MM.1S (cell line): ENCODE measurements at regions not wholly inside any gene's neighbourhood (a gene's known extent, or its start where the extent isn't known, plus 50 kb on each side); places are given as distances from the start of the nearest gene placed in this dataset.

ENCODE experiments used
- DNase-seq: peaks from one replicate; pipeline ENCODE4 v3.0.0-alpha.2; 2015
- H2AFZ ChIP-seq: fragments of 300-600 bp; sonication (generic); 2 replicates; pipeline ENCODE4 v1.6.0; 2016; ENCODE audit warnings: antibody characterized with exemption, low read length
- H3F3A ChIP-seq: fragments of 300-600 bp; sonication (generic); 2 replicates; pipeline ENCODE4 v1.6.1; 2016; ENCODE audit warnings: mild to moderate bottlenecking, antibody characterized with exemption, low read length, moderate library complexity, mixed read lengths; ENCODE audit not compliant: insufficient read depth
- H3K27ac ChIP-seq: fragments of 300-600 bp; sonication (generic); 2 replicates; pipeline ENCODE4 v1.5.1; 2016; ENCODE audit warnings: mild to moderate bottlenecking, low read length
- H3K27me3 ChIP-seq: fragments of 300-600 bp; sonication (generic); replicated peaks from 2 replicates; pipeline ENCODE4 v1.6.0; 2016; ENCODE audit warnings: low read length; ENCODE audit not compliant: insufficient read depth
- H3K36me3 ChIP-seq: fragments of 300-600 bp; sonication (generic); replicated peaks from 2 replicates; pipeline ENCODE4 v1.6.1; 2016; ENCODE audit warnings: mild to moderate bottlenecking, low read length, mixed read lengths; ENCODE audit not compliant: insufficient read depth
- H3K4me1 ChIP-seq: fragments of 300-600 bp; sonication (generic); 2 replicates; pipeline ENCODE4 v1.6.1; 2016; ENCODE audit warnings: low read length, mixed read lengths
- H3K4me2 ChIP-seq: fragments of 300-600 bp; sonication (generic); 2 replicates; pipeline ENCODE4 v1.6.0; 2016; ENCODE audit warnings: low read depth, low read length
- H3K4me3 ChIP-seq: fragments of 300-600 bp; sonication (generic); 2 replicates; pipeline ENCODE4 v1.5.1; 2016; ENCODE audit warnings: low read length, mixed read lengths
- H3K79me2 ChIP-seq: fragments of 300-600 bp; sonication (generic); 2 replicates; pipeline ENCODE4 v1.6.1; 2016; ENCODE audit warnings: mixed run types, low read length, mixed read lengths
- H3K9ac ChIP-seq: fragments of 300-600 bp; sonication (generic); 2 replicates; pipeline ENCODE4 v1.6.1; 2016; ENCODE audit warnings: low read length, mixed read lengths
- H3K9me2 ChIP-seq: fragments of 300-600 bp; sonication (generic); replicated peaks from 2 replicates; pipeline ENCODE4 v1.6.1; 2016; ENCODE audit warnings: mild to moderate bottlenecking, low read length, mixed read lengths; ENCODE audit not compliant: insufficient read depth
- H3K9me3 ChIP-seq: fragments of 300-600 bp; sonication (generic); replicated peaks from 2 replicates; pipeline ENCODE4 v1.6.1; 2016; ENCODE audit warnings: mild to moderate bottlenecking, low read length, mixed read lengths; ENCODE audit not compliant: insufficient read depth
- H4K20me1 ChIP-seq: fragments of 300-600 bp; sonication (generic); 2 replicates; pipeline ENCODE4 v1.6.1; 2016; ENCODE audit warnings: mild to moderate bottlenecking, low read length, moderate library complexity, mixed read lengths; ENCODE audit not compliant: insufficient read depth
- EZH2 ChIP-seq: fragments of 300-600 bp; sonication (generic); optimal IDR thresholded peaks from 2 replicates; pipeline ENCODE3; 2017; ENCODE audit warnings: low read depth, mild to moderate bottlenecking, antibody characterized with exemption, low read length, mixed read lengths
- EZH2phosphoT487 ChIP-seq: fragments of 300-600 bp; sonication (generic); IDR thresholded peaks from 2 replicates; pipeline ENCODE4 v1.6.1; 2018; ENCODE audit warnings: antibody characterized with exemption, low read length
- TF ChIP-seq, protein P1 (sequence below): fragments of 300-600 bp; sonication (generic); IDR thresholded peaks from 2 replicates; pipeline ENCODE4 v1.5.1; 2016; ENCODE audit warnings: antibody characterized with exemption, low read length, mixed read lengths

DNA sequence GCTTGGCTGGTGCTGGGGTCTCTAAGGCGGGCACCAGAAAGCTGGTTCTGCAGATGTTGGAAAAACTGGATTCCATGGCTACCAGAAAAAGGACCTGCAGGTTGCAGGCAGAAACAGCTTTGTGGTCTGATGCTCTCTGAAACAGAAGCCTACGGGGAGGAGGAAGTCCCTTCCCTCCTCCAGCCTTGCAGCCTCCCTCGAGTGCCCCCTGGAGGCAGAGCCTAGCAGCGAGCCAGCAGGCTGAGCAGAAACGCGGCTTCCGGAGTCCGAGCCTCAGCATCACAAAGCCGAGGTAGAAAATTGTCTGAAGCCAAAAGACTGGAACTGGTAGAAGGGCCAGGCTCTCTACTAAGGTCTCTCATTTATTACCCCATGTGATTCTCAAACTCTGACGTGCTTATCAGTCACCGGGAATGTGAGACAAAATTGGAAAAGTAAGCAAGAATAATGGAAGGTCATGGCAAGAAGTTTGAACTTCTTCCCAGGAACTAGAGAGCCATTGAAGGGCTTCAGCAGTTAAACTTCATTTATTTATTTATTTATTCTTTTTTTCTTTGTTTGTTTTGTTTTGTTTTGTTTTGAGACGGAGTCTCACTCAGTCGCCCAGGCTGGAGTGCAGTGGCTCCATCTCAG is 82.2 kb upstream of the CPSF6 start:
- Histone ChIP-seq H4K20me1 (no peaks in the 10 kb centered on the region), H3F3A (no peaks in the 10 kb centered on the region), H3K27ac (no peak overlapping the region; the same call in 1 of the 2 replicates), H3K4me3 (no peak overlapping the region; the same call in 1 of the 2 replicates), H3K9me2 (no peaks in the 10 kb centered on the region), H3K4me2 (peak overlapping the region; percentile 46; the same call in 1 of the 2 replicates), H3K4me1 (peaks cover 18% of the 10 kb centered on the region), H3K9ac (no peak overlapping the region), H3K27me3 (no peaks in the 10 kb centered on the region), H3K9me3 (no peaks in the 10 kb centered on the region), H3K36me3 (no peaks in the 10 kb centered on the region), H2AFZ (peak overlapping the region; percentile 75), H3K79me2 (no peaks in the 10 kb centered on the region)
- DNase-seq = peak; percentile 93
- TF ChIP-seq EZH2 (no peak), EZH2phosphoT487 (no peak)
- TF ChIP-seq, protein P1, sequence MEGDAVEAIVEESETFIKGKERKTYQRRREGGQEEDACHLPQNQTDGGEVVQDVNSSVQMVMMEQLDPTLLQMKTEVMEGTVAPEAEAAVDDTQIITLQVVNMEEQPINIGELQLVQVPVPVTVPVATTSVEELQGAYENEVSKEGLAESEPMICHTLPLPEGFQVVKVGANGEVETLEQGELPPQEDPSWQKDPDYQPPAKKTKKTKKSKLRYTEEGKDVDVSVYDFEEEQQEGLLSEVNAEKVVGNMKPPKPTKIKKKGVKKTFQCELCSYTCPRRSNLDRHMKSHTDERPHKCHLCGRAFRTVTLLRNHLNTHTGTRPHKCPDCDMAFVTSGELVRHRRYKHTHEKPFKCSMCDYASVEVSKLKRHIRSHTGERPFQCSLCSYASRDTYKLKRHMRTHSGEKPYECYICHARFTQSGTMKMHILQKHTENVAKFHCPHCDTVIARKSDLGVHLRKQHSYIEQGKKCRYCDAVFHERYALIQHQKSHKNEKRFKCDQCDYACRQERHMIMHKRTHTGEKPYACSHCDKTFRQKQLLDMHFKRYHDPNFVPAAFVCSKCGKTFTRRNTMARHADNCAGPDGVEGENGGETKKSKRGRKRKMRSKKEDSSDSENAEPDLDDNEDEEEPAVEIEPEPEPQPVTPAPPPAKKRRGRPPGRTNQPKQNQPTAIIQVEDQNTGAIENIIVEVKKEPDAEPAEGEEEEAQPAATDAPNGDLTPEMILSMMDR = peak; percentile 98

DNA sequence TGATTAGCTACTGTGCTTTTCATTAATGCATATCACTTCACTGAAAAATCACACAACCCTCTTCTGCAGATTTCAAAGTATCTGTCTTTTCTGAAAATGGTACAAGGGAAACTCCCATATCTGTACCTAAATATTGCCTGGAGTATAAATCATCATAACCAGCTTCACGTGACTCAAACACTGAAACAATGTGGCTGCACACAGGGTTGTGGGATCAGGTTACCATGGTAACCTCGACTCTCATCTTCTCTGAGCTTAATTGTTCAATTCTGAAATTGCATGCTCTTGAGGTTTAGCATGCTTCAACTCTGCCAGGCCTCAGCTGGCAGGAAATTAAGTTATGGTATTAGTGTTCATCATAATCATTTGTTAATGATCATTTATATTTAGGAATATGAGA is 77.5 kb upstream of the CPSF6 start:
- peak; percentile 67 for DNase-seq

DNA sequence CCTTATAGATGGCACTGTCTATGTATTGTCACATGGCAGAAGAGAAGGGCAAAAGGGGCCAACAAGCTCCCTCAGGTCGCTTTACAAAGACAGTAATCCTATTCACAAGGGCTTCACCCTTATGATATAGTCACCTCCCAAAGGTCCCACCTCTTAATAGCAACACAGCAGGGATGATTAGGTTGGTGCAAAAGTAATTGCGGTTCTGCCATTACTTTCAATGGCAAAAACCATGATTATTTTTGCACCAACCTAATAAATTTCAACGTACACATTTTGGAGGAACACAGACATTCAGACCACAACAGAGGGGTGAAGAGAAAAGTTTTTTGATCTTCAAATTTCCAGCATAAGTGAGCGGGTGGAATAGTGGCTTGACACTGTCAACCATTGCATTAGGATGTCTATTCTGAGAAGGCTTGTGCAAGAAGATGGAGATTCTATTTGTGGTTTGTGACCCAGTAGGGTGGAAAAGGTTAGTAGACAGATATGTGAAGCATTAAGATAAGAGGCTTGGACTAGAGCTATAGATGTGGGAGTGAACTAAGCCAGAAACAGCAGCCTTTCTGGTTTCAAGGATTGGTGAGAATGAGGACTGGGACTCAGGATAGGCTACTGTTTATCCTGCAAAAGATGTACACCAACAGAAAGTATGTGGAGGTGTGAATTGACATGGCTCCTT is 75.5 kb upstream of the CPSF6 start:
- Histone ChIP-seq H3K9me3 (no peaks in the 10 kb centered on the region), H3K36me3 (no peaks in the 10 kb centered on the region), H3K4me2 (no peak overlapping the region), H3K27ac (no peak overlapping the region), H3K79me2 (no peaks in the 10 kb centered on the region), H3K4me3 (no peak overlapping the region), H4K20me1 (no peaks in the 10 kb centered on the region), H3K9me2 (no peaks in the 10 kb centered on the region), H3F3A (no peaks in the 10 kb centered on the region), H2AFZ (no peak overlapping the region), H3K27me3 (no peaks in the 10 kb centered on the region), H3K4me1 (peaks cover 17% of the 10 kb centered on the region), H3K9ac (no peak overlapping the region)
- TF ChIP-seq, protein P1 = no peak
- TF ChIP-seq EZH2 (no peak), EZH2phosphoT487 (no peak)
- DNase-seq = no peak

More for the DNA sequence above, 77.5 kb upstream of the CPSF6 start:
- Histone ChIP-seq H3K9ac (no peak overlapping the region), H3K79me2 (no peaks in the 10 kb centered on the region), H3K27me3 (no peaks in the 10 kb centered on the region), H4K20me1 (no peaks in the 10 kb centered on the region), H3K4me3 (no peak overlapping the region), H3K4me2 (peak overlapping the region; percentile 24; the same call in 1 of the 2 replicates), H3K36me3 (no peaks in the 10 kb centered on the region), H3K9me2 (no peaks in the 10 kb centered on the region), H3K4me1 (peaks cover 17% of the 10 kb centered on the region), H3K9me3 (no peaks in the 10 kb centered on the region), H3K27ac (peak overlapping the region; percentile 29; the same call in 1 of the 2 replicates), H3F3A (no peaks in the 10 kb centered on the region), H2AFZ (no peak overlapping the region)
- TF ChIP-seq, protein P1 = no peak
- TF ChIP-seq EZH2 = no peak
- TF ChIP-seq EZH2phosphoT487 = no peak
